SK-N-SH (cell line): ENCODE measurements at regions not wholly inside any gene's neighbourhood (a gene's known extent, or its start where the extent isn't known, plus 50 kb on each side); places are given as distances from the start of the nearest gene placed in this dataset.

Experiments
- CTCF ChIP-seq: fragments of 200-600 bp; sonication (generic); IDR thresholded peaks from 2 replicates; pipeline ENCODE4 v1.6.1; 2017; ENCODE audit warnings: antibody characterized with exemption, mild to moderate bottlenecking, moderate library complexity
- GATA2 ChIP-seq: sonication (generic); formaldehyde crosslinking; IDR thresholded peaks from 2 replicates; pipeline ENCODE4 v1.5.0; 2020; ENCODE audit warnings: mild to moderate bottlenecking, missing genetic modification reagents

GRCh38 chr22:48675141-48675829 lies 1152.4 kb downstream of the BRD1 start:
- TF ChIP-seq CTCF (no peak), GATA2 (CRISPR knock-in tag) (no peak)
